Neural cell (in vitro differentiated cells): ENCODE measurements at regions not wholly inside any gene's neighbourhood (a gene's known extent, or its start where the extent isn't known, plus 50 kb on each side); places are given as distances from the start of the nearest gene placed in this dataset.

Experiments used
- H2AFZ ChIP-seq: fragments of 200-600, 300-800 bp; sonication (generic), shearing (Covaris generic); 2 replicates; pipeline ENCODE4 v1.6.0; 2014; ENCODE audit warnings: low read depth, mild to moderate bottlenecking, antibody characterized with exemption, low read length, moderate library complexity
- H3F3A ChIP-seq: fragments of 200-600 bp; shearing (Covaris generic); 2 replicates; pipeline ENCODE4 v1.6.1; 2016; ENCODE audit warnings: mild to moderate bottlenecking, moderate library complexity, mixed read lengths, antibody characterized with exemption, low read length; ENCODE audit not compliant: insufficient read depth, poor library complexity, severe bottlenecking
- H3K27ac ChIP-seq: fragments of 200-600, 300-800 bp; sonication (generic), shearing (Covaris generic); 2 replicates; pipeline ENCODE4 v1.5.1; 2014; ENCODE audit warnings: mild to moderate bottlenecking, low read length, moderate library complexity
- H3K27me3 ChIP-seq: fragments of 300-800, 200-600 bp; sonication (generic), shearing (Covaris generic); 2 replicates; pipeline ENCODE4 v1.6.0; 2014; ENCODE audit warnings: mild to moderate bottlenecking, low read depth, low read length, moderate library complexity; ENCODE audit not compliant: insufficient read depth
- H3K36me3 ChIP-seq: fragments of 300-800, 200-600 bp; sonication (generic), shearing (Covaris generic); 2 replicates; pipeline ENCODE4 v1.5.1; 2014; ENCODE audit warnings: mild to moderate bottlenecking, antibody characterized with exemption, low read length, moderate library complexity; ENCODE audit not compliant: insufficient read depth
- H3K4me2 ChIP-seq: fragments of 300-800, 200-600 bp; sonication (generic), shearing (Covaris generic); 2 replicates; pipeline ENCODE4 v1.6.0; 2014; ENCODE audit warnings: mild to moderate bottlenecking, low read length
- H3K4me3 ChIP-seq: fragments of 300-800, 200-600 bp; sonication (generic), shearing (Covaris generic); 2 replicates; pipeline ENCODE4 v1.5.1; 2014; ENCODE audit warnings: mild to moderate bottlenecking, low read length, moderate library complexity
- H3K79me2 ChIP-seq: fragments of 200-600 bp; shearing (Covaris generic); replicated peaks from 2 replicates; pipeline ENCODE4 v1.6.0; 2014; ENCODE audit warnings: mild to moderate bottlenecking, low read length, moderate library complexity; ENCODE audit not compliant: insufficient read depth
- H3K9ac ChIP-seq: fragments of 300-800, 200-600 bp; sonication (generic), shearing (Covaris generic); 2 replicates; pipeline ENCODE4 v1.6.1; 2016; ENCODE audit warnings: mild to moderate bottlenecking, low read length, mixed read lengths
- H3K9me2 ChIP-seq: fragments of 200-600 bp; shearing (Covaris generic); 2 replicates; pipeline ENCODE4 v1.6.1; 2016; ENCODE audit warnings: mild to moderate bottlenecking, low read length, mixed read lengths; ENCODE audit not compliant: insufficient read depth
- H3K9me3 ChIP-seq: fragments of 200-600, 300-800 bp; sonication (generic), shearing (Covaris generic); 2 replicates; pipeline ENCODE4 v1.6.1; 2016; ENCODE audit warnings: mild to moderate bottlenecking, mixed run types, low read length, moderate library complexity, mixed read lengths
- H4K20me1 ChIP-seq: fragments of 200-600 bp; shearing (Covaris generic); 2 replicates; pipeline ENCODE4 v1.6.1; 2016; ENCODE audit warnings: mild to moderate bottlenecking, mixed run types; ENCODE audit not compliant: insufficient read depth
- EP300 ChIP-seq: fragments of 450-650 bp; conservative IDR thresholded peaks from 2 replicates; pipeline ENCODE4 v1.6.1; 2014; ENCODE audit warnings: antibody characterized with exemption, mild to moderate bottlenecking, moderate library complexity; ENCODE audit not compliant: poor library complexity, severe bottlenecking
- EZH2 ChIP-seq: fragments of 200-600, 300-800 bp; shearing (Covaris generic), sonication (generic); IDR thresholded peaks from 2 replicates; pipeline ENCODE4 v1.6.1; 2014; ENCODE audit warnings: antibody characterized with exemption, low read length, borderline replicate concordance, mild to moderate bottlenecking; ENCODE audit not compliant: insufficient read depth, poor library complexity, severe bottlenecking
- MXI1 ChIP-seq: fragments of 450-650 bp; conservative IDR thresholded peaks from 2 replicates; pipeline ENCODE4 v1.6.1; 2014; ENCODE audit warnings: antibody characterized with exemption, mild to moderate bottlenecking; ENCODE audit not compliant: poor library complexity, severe bottlenecking
- POLR2AphosphoS5 ChIP-seq: IDR thresholded peaks from 2 replicates; pipeline ENCODE4 v1.6.1; 2012
- RAD21 ChIP-seq: fragments of 450-650 bp; conservative IDR thresholded peaks from 2 replicates; pipeline ENCODE4 v1.6.1; 2014; ENCODE audit warnings: antibody characterized with exemption, mild to moderate bottlenecking, moderate library complexity
- SMC3 ChIP-seq: fragments of 450-650 bp; conservative IDR thresholded peaks from 2 replicates; pipeline ENCODE4 v1.6.1; 2014; ENCODE audit warnings: antibody characterized with exemption, mild to moderate bottlenecking, moderate library complexity; ENCODE audit not compliant: poor library complexity
- TAF1 ChIP-seq: IDR thresholded peaks from 2 replicates; pipeline ENCODE4 v1.6.1; 2012; ENCODE audit warnings: low read depth
- TF ChIP-seq, protein P1 (sequence below): IDR thresholded peaks from 2 replicates; pipeline ENCODE4 v1.6.1; 2012; ENCODE audit warnings: borderline replicate concordance
- TF ChIP-seq, protein P2 (sequence below): fragments of 450-650 bp; IDR thresholded peaks from 2 replicates; pipeline ENCODE4 v1.5.1; 2014; ENCODE audit warnings: antibody characterized with exemption, mild to moderate bottlenecking, moderate library complexity; ENCODE audit not compliant: poor library complexity, severe bottlenecking

DNA sequence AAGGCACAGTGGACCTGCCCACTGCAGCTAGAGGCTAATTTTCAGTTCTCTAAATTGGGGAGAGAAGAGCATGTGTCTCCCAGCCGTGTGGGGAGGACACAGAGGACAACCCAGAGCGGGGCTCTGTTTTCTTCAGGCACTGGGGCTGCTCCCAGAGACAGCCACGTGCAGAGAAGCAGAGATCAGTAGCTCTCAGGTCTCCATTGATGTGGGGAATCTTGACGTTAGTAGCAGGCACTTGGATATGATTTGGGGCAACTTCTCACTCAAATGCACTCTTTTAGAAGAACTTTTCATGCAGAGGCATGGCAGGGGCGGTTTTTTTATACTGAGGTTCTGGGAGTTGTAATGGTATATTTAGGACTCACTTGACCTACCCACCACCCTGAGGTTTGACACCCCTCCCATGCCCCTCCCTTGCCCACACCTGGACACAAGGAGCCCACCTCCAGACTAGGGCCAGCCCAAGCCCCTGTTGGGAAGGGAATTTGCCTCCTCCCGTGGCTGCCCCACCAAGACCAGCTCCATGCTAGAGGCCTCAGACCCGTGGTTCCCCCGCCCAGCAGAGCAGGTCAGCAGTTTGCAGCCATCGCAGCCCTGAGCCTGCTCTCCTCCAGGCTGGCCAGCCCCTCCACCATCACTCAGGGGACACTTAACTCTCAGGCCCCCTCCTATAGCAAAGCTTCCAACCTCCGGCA, 94.2 kb upstream of the RTL6 start:
- no peaks in the 10 kb centered on the region for H3K36me3 ChIP-seq
- no peak overlapping the region for H2AFZ ChIP-seq
- peak overlapping the region; percentile 11 for H3K9ac ChIP-seq
- TF ChIP-seq RAD21 (no peak), POLR2AphosphoS5 (no peak), EZH2 (no peak), TAF1 (no peak), MXI1 (no peak), EP300 (no peak), SMC3 (no peak)
- TF ChIP-seq, protein P1, sequence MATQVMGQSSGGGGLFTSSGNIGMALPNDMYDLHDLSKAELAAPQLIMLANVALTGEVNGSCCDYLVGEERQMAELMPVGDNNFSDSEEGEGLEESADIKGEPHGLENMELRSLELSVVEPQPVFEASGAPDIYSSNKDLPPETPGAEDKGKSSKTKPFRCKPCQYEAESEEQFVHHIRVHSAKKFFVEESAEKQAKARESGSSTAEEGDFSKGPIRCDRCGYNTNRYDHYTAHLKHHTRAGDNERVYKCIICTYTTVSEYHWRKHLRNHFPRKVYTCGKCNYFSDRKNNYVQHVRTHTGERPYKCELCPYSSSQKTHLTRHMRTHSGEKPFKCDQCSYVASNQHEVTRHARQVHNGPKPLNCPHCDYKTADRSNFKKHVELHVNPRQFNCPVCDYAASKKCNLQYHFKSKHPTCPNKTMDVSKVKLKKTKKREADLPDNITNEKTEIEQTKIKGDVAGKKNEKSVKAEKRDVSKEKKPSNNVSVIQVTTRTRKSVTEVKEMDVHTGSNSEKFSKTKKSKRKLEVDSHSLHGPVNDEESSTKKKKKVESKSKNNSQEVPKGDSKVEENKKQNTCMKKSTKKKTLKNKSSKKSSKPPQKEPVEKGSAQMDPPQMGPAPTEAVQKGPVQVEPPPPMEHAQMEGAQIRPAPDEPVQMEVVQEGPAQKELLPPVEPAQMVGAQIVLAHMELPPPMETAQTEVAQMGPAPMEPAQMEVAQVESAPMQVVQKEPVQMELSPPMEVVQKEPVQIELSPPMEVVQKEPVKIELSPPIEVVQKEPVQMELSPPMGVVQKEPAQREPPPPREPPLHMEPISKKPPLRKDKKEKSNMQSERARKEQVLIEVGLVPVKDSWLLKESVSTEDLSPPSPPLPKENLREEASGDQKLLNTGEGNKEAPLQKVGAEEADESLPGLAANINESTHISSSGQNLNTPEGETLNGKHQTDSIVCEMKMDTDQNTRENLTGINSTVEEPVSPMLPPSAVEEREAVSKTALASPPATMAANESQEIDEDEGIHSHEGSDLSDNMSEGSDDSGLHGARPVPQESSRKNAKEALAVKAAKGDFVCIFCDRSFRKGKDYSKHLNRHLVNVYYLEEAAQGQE, result no peak
- TF ChIP-seq, protein P2, sequence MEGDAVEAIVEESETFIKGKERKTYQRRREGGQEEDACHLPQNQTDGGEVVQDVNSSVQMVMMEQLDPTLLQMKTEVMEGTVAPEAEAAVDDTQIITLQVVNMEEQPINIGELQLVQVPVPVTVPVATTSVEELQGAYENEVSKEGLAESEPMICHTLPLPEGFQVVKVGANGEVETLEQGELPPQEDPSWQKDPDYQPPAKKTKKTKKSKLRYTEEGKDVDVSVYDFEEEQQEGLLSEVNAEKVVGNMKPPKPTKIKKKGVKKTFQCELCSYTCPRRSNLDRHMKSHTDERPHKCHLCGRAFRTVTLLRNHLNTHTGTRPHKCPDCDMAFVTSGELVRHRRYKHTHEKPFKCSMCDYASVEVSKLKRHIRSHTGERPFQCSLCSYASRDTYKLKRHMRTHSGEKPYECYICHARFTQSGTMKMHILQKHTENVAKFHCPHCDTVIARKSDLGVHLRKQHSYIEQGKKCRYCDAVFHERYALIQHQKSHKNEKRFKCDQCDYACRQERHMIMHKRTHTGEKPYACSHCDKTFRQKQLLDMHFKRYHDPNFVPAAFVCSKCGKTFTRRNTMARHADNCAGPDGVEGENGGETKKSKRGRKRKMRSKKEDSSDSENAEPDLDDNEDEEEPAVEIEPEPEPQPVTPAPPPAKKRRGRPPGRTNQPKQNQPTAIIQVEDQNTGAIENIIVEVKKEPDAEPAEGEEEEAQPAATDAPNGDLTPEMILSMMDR, result no peak
- H4K20me1 ChIP-seq, result no peaks in the 10 kb centered on the region
- H3K4me2 ChIP-seq, result no peak overlapping the region
- H3K9me2 ChIP-seq, result no peaks in the 10 kb centered on the region
- H3F3A ChIP-seq, result no peaks in the 10 kb centered on the region
- H3K79me2 ChIP-seq, result no peaks in the 10 kb centered on the region
- no peak overlapping the region for H3K4me3 ChIP-seq
- no peaks in the 10 kb centered on the region for H3K9me3 ChIP-seq
- H3K27me3 ChIP-seq, result no peaks in the 10 kb centered on the region
- peak overlapping the region; percentile 21 for H3K27ac ChIP-seq

DNA sequence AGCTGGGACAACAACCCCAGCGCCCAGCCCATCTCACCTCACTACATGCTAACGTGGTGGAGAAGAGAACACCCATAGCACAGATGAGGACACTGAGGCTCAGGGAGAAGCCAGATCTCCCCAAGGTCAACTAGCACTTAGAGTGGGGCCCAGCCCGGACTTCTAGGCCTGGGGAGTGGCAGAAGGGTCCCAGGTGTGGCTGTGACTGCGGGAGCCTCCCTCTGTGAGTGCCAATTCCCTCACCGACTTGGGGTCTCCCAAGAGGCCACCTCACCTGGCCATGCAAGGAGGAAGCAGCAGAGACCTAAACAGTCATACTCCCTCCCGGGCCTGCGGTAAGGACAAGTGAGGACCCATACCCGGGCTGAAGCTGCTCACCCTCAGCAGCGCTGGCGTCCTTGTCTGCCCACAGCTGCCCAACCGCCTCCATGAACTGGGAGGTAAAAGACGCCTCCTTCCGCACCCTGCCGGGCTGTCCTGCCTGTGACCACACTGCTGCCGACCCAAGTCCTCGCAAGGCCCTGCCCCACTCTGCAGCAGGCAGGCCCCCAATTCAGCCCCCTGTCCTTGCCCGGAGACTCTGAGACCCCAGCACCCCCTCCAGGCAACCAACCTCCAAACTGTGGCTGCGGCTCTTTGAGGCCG, 93.2 kb upstream of the RTL6 start:
- Histone ChIP-seq H3K4me3 (no peak overlapping the region), H3K27ac (no peak overlapping the region), H3K9ac (no peak overlapping the region), H3K9me2 (no peaks in the 10 kb centered on the region), H3K36me3 (no peaks in the 10 kb centered on the region), H4K20me1 (no peaks in the 10 kb centered on the region), H2AFZ (no peak overlapping the region), H3F3A (no peaks in the 10 kb centered on the region), H3K79me2 (no peaks in the 10 kb centered on the region), H3K4me2 (no peak overlapping the region), H3K9me3 (no peaks in the 10 kb centered on the region), H3K27me3 (no peaks in the 10 kb centered on the region)
- TF ChIP-seq, protein P1, result no peak
- TF ChIP-seq POLR2AphosphoS5, result no peak
- TF ChIP-seq MXI1, result no peak
- no peak for TF ChIP-seq EP300
- TF ChIP-seq SMC3, result no peak
- no peak for TF ChIP-seq TAF1
- TF ChIP-seq EZH2, result no peak
- TF ChIP-seq, protein P2, result no peak
- no peak for TF ChIP-seq RAD21
